Activated CD8-positive, alpha-beta memory T cell treated with anti-CD3 and anti-CD28 coated beads for 36 hours (primary cell): ENCODE measurements at regions not wholly inside any gene's neighbourhood (a gene's known extent, or its start where the extent isn't known, plus 50 kb on each side); places are given as distances from the start of the nearest gene placed in this dataset.
"Not testable (repeated sequence)": the region's sequence is repeated elsewhere in the genome, so short reads cannot be mapped to it uniquely, and the experiment has no call there.

Experiments
- CTCF ChIA-PET: fragments of 350-600 bp; sonication (Branson Sonifier 250); formaldehyde crosslinking; loops from one replicate; lab custom pipeline; 2021; ENCODE audit warnings: antibody characterized with exemption; lab: Charles Lee
- POLR2A ChIA-PET: fragments of 350-600 bp; sonication (Branson Sonifier 250); formaldehyde crosslinking; loops from one replicate; lab custom pipeline; 2021; ENCODE audit warnings: antibody characterized with exemption; lab: Charles Lee

GRCh38 chr6:165843568-165844113 is 180.6 kb upstream of the PDE10A start:
- ChIA-PET CTCF (no interaction called here), POLR2A (no interaction called here)

- POLR2A ChIA-PET = no interaction called here
These were observed 180.1 kb upstream of the PDE10A start for GRCh38 chr6:165843121-165843520.

GRCh38 chr6:165842281-165842936 is 179.4 kb upstream of the PDE10A start:
- POLR2A ChIA-PET = no interaction called here
- CTCF ChIA-PET = no interaction called here

More at GRCh38 chr6:165843121-165843520, 180.1 kb upstream of the PDE10A start:
- CTCF ChIA-PET = no interaction called here

- ChIA-PET CTCF (no interaction called here), POLR2A (no interaction called here)
These were observed 178.1 kb upstream of the PDE10A start for GRCh38 chr6:165841153-165841558.

GRCh38 chr6:165837948-165838745 is 175.1 kb upstream of the PDE10A start:
- ChIA-PET POLR2A (interaction anchor here (0.6 kb wide), 1 partner anchor 25 kb away, joined by 5 read pairs; no protein-coding TSS in a partner anchor), CTCF (no interaction called here)

- CTCF ChIA-PET, POLR2A ChIA-PET: not testable (repeated sequence)
These were observed 173.6 kb upstream of the PDE10A start for GRCh38 chr6:165836648-165837047.

GRCh38 chr6:165835410-165835851 is 172.4 kb upstream of the PDE10A start:
- CTCF ChIA-PET = no interaction called here

GRCh38 chr6:165834613-165835259 is 171.7 kb upstream of the PDE10A start:
- POLR2A ChIA-PET = no interaction called here
- CTCF ChIA-PET = no interaction called here

More at GRCh38 chr6:165835410-165835851, 172.4 kb upstream of the PDE10A start:
- POLR2A ChIA-PET = no interaction called here

- CTCF ChIA-PET = interaction anchor here (0.5 kb wide), 1 partner anchor 9 kb away, joined by 3 read pairs; no protein-coding TSS in a partner anchor
- POLR2A ChIA-PET = no interaction called here
These were observed 170.3 kb upstream of the PDE10A start for GRCh38 chr6:165833355-165833754.

GRCh38 chr6:165831812-165832510 is 168.9 kb upstream of the PDE10A start:
- POLR2A ChIA-PET = no interaction called here

GRCh38 chr6:165830761-165831160 is 167.7 kb upstream of the PDE10A start:
- ChIA-PET POLR2A (no interaction called here), CTCF (no interaction called here)

More at GRCh38 chr6:165831812-165832510, 168.9 kb upstream of the PDE10A start:
- CTCF ChIA-PET = interaction anchor here (0.6 kb wide), 1 partner anchor 13 kb away, joined by 3 read pairs; no protein-coding TSS in a partner anchor

GRCh38 chr6:165829376-165829775 is 166.3 kb upstream of the PDE10A start:
- CTCF ChIA-PET = no interaction called here
- POLR2A ChIA-PET = no interaction called here

GRCh38 chr6:165827190-165827518 is 164.1 kb upstream of the PDE10A start:
- CTCF ChIA-PET = no interaction called here
- POLR2A ChIA-PET = no interaction called here

- CTCF ChIA-PET = no interaction called here
These were observed 163.6 kb upstream of the PDE10A start for GRCh38 chr6:165826487-165827189.

GRCh38 chr6:165825256-165825815 is 162.3 kb upstream of the PDE10A start:
- ChIA-PET POLR2A (no interaction called here), CTCF (no interaction called here)

More at GRCh38 chr6:165826487-165827189, 163.6 kb upstream of the PDE10A start:
- POLR2A ChIA-PET = no interaction called here

- POLR2A ChIA-PET = no interaction called here
- CTCF ChIA-PET = no interaction called here
These were observed 160.7 kb upstream of the PDE10A start for GRCh38 chr6:165823609-165824326.

- CTCF ChIA-PET = interaction anchor here (0.7 kb wide), 1 partner anchor 691 kb away, joined by 3 read pairs; no protein-coding TSS in a partner anchor
- POLR2A ChIA-PET = no interaction called here
These were observed 159.5 kb upstream of the PDE10A start for GRCh38 chr6:165822501-165822900.

- ChIA-PET POLR2A (no interaction called here), CTCF (no interaction called here)
These were observed 158.7 kb upstream of the PDE10A start for GRCh38 chr6:165821754-165822153.
